ENCODE measurements at regions not wholly inside any gene's neighbourhood (a gene's known extent, or its start where the extent isn't known, plus 50 kb on each side); places are given as distances from the start of the nearest gene placed in this dataset.

- DNase-seq (ENCODE audit: low read depth) = no peak
- TF ChIP-seq CTCF (IDR thresholded peaks at IDR 0.05; ENCODE audit: insufficient read depth, low read depth, low read length) = no peak
- no peak overlapping the region for H3K4me3 ChIP-seq (ENCODE audit: low read depth, low read length)
These were observed 53.8 kb upstream of the ATP1B1 start for GRCh38 chr1:169052727-169053126.

GRCh38 chr1:169053196-169053595, 53.3 kb upstream of the ATP1B1 start:
- H3K4me3 ChIP-seq (ENCODE audit: low read depth, low read length) = no peak overlapping the region
- DNase-seq (ENCODE audit: low read depth) = no peak
- no peak for TF ChIP-seq CTCF (IDR thresholded peaks at IDR 0.05; ENCODE audit: insufficient read depth, low read depth, low read length)
